CD4-positive, alpha-beta T cell treated with Interleukin-15 for 1 hour (primary cell): ENCODE measurements at regions not wholly inside any gene's neighbourhood (a gene's known extent, or its start where the extent isn't known, plus 50 kb on each side); places are given as distances from the start of the nearest gene placed in this dataset.

Experiments
- DNase-seq: peaks from one replicate; pipeline ENCODE4 v3.0.0-alpha.2; 2020

DNA sequence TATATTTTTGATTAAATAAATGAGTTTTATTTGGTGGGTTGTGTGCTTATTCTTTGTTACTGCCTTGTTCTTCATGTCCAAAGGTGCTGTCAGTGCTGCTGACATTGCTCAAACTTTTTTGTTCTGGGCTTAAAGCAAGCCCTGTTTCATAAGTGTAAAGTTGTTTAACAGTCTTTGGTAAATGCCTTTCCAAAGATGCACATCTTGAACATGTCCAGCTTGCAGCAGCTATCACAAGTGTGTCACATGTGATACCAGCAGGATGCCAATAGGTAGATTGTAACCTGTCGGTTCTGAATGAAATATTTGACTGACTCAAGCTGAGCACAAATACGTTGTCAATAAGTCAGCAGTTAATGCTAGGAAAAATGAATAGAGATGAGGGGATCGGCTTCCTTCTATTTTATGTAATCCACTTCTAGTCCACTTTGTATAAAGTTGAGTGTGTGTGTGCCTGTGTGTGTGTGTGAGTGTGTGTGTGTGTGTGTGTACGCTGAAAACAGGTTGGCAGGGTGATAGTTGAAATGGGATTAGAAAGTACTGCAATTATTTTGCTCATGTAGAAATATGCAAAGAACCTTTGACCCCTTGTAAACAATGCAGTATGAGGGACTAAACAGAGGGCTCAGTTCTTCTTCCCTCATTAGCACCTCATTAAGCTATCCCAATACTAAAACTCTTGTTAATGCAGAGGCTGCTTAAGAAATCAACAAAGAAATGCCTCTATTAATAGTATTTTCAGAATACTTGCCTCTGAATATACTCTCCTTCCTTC, 986.5 kb downstream of the TUSC7 start:
- DNase-seq: no peak

DNA sequence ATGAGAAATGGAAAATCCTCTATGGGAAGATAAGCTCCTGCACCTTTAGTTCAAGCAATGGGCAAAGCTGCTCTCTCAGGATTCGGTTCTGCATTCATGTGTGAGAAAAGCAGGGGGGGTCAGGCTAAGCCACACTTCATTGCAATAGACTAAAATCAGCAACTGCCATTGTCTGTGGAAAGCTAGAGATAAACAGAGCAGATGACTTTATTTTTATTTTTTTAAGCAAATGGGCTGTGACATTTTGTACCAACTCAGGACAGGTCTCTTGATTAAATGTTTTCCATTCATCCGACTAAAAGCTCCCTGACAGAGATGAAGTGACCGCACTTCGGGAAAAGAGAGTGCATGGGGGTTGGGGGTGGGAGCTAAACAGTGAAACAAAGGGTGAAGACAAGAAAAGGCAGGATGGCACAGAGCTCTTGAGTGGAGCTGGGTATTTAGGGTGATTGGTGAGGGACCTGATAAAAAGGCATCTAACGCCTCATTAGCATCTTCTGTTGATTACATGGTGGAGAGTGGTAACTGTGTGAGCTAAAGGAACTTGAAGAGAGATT, 987.4 kb downstream of the TUSC7 start:
- DNase-seq: no peak

DNA sequence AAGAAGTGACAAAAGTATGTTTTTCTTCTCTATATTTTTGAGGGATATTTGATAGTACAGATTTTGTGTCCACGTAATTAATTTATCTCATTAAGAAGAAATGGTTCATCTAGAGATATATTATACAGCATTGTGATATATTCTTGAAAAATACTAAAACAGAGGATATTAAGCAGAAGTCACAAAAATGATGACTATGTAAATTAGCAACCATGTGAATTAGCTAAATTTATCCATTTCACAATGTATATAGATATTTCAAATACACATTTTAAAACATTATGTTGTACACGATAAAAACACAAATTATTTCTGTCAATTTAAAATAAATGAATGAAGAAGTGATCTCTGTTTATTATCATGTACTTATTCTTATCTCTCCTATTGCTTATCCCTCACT, 989.5 kb downstream of the TUSC7 start:
- DNase-seq: no peak

DNA sequence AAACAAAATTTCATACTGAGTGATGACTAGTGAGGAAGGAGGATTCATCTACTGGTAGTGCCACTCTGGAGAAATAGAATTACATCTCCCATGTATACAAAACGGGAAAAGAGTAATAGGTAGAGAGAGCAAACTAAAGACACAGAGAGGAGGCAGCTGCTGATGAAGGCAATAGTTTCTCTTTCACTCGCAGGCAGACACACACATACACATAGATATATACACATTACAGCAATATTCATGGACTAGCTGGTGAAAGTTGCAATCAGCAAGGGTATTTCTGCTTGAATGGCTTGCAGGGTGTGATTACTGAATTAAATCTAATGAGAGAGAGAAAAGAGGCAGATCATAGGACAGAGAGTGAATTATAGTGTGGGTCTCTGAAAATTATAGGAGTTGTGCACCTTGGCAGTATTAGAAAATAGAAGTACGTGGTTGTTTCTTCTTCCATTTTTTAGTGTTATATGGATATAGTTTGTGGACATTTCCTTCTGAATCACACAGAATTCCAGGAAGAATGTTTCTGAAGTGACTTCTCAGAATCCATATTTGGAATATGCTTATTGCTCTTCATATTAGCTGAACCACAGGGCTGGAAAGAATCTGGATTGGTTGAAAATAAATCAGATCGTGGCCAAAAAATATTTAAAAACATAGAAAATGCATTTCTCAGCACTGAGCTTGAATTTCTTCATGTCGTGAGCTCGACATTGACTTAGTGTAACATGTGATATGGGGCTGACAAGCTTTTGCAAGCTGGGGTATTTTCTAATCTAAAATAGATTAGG, 991.2 kb downstream of the TUSC7 start:
- no peak for DNase-seq

DNA sequence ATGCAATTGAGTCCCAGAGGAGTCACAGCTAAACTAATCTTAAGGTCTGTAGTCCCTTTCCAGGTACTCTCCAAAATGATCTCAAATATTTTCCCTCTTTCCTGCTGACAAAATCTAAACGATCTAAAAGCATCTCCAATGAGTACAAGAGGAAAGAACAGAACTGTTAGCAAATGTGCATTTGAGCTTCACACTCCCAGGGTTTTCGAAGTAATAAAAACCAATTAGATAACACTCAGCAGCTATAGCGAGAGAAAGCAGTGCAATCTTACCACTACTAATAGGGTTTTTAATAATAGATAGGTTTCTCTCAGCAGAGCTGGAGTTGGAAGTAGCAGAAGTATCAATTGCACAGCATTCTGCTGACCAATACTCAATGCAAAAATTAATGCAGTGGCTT, 995.4 kb downstream of the TUSC7 start:
- DNase-seq: no peak

DNA sequence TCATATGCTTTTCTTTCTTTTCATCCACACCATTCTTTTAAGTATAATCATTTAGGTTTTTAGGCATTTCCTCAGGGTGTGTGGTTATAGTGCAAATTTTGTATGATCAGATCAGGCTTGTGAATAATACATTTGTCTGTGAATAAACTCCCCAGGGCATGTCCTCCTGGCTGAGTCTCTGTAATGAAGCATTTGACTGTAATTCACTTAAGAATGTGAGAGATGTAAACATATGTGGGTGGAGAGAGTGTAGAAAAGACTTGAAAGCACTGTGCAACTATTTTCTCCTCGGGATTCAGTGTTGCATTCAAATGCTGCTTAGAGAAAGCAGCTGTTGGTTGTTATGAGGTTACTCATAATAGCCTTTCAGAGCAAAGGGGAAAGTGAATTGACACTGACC, 996.5 kb downstream of the TUSC7 start:
- no peak for DNase-seq

DNA sequence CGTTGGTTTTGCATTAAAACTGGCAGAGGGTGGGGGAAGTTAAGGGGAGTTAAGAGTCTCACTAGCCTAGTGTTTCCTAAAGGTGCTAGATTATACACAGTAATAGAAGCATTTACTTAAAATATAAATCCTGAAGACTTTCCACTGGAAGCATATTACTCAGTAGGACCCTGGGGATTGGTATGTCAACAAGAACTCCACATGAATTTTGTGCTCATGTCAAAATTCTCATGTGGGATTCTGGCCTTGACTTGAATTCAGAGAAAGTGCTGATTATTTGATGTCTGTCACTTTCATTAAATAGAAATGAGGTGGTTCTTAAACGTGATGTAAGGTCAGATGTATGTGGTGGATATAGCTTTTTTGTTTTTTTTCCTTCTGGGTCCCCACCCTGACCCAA, 997.2 kb downstream of the TUSC7 start:
- no peak for DNase-seq

DNA sequence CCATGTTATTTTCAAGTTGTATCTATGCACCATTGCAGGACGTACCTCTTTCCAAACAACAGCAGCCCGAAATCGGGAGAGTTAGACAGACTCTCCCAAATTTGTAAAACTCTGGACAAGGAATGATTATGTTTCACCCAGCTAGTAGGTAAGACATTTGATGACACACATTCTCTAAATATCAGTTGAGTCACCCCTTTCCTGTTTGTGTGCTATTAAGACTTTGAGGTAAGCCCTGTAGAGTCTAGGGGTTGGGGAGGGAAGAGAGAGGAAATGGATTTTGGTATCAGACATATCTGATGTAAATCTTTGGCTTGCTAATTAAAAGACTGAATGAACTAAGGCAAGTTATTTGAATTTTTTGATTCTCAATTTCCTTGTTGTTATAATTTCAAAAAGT, 999.0 kb downstream of the TUSC7 start:
- no peak for DNase-seq

DNA sequence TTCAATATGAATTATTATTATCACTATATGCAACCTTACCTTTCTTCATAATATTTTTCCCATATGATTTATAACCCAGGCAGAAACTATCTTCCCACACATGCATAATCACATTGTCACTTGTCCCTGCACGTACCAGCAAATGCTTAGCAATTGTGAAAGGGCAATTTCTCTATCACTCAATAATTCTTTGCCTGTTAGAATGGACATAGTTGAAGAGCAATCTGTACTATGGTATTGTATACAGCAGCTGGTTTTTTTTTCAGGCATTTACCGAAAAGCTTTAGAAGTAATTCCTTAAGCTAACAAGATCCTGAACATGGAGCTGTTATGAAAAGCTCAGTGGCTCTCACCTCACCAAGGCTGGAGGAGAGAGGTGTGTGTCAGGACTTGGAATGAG, 999.5 kb downstream of the TUSC7 start:
- DNase-seq: no peak

DNA sequence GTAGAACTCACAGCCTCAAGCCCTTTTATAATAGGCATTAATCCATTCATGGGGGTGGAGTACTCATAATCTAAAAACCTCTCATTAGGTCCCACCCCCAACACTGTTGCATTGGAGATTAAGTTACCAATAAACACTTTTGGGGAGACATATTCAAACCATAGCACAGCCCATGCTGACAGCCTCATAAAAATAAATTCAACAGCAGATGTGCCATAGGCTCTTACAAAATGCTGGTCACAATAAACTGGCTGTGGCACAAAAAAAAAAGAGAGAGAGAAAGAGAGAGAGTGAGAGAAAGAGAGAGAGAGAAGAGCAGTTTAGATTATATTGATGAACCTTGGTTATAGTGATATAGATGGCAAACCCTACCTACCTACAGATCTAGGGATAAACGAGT, 1000.9 kb downstream of the TUSC7 start:
- no peak for DNase-seq

DNA sequence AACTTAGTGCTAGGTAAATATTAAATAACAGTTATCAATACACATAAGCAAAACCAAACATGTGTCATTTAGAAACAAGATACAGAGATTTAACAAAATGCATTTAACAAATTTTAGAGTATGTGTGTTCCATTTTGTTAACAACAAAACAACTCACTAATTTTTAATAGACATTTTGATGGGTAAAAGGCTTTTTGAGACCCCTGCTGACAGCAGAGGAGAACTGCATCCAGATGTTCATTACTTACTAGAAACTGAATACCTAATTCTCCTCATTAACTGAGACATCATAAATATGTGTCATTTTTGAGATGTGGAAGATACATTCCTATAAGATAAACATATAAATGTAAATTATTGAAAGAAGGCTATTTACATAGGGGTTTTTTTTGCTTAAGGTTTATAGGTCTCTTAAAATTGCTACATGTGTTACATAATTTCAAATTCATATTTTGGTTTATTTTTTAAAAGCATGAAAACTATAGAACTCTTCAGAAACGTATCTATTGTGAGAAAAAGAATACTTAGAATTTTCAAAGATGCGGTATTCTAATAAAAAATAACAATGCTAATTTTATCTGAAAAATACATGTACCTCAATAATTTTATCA, 1009.8 kb downstream of the TUSC7 start:
- no peak for DNase-seq

DNA sequence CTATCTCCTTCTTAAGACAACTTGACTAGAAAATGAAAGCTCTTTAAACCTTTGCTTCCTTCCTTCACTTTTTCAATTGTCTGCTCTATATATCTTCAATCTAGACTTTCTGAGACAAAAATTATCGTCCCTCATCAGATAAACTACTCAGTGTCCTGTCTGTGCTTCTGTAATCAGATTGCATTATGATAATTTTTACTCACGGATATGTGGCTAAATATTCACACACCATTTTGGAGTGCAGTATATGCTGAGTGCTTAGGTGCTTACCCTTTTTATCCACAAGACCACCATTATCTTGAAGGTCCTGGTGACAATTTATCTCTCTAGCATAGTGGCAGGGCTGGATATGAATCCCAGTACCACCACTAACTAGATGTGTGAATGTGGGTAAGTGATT, 1012.3 kb downstream of the TUSC7 start:
- DNase-seq: no peak

DNA sequence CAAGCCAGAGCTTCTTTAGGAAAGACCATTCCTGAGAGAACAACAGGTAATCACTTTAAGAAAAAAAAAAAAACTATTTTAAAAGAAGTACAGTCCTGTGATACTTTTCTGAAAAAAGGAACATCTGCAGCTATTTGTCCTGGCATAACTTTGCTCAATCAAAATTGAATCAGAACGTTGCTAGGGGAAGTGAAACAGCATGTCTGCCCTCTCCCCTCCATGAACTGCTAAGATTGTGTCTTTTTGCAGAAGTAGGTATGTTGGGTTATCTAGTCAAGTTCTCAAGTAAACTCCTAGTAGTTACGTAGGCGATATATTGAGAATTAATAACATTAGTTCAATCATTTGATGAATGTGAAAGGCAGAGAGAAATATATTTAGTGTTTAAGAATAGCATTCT, 1013.3 kb downstream of the TUSC7 start:
- peak; percentile 21 for DNase-seq

DNA sequence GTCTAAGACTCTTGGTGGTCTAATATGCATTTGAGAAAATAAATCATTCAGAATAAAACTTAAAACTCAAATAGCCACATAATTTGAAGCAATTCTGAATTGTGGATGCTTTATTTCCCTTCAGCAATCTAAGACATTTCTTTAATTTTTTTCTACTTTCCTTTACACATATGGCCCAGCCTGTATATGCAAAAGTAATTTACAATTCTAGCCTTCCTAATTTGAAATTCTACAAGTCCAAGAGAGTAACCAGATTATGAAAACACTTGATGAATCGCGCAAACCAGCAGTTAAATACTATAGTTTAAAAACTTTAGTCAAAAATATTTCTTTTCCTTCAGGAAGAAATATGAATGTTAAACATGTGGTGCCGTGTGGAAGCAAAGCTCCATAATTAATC, 1014.2 kb downstream of the TUSC7 start:
- no peak for DNase-seq

DNA sequence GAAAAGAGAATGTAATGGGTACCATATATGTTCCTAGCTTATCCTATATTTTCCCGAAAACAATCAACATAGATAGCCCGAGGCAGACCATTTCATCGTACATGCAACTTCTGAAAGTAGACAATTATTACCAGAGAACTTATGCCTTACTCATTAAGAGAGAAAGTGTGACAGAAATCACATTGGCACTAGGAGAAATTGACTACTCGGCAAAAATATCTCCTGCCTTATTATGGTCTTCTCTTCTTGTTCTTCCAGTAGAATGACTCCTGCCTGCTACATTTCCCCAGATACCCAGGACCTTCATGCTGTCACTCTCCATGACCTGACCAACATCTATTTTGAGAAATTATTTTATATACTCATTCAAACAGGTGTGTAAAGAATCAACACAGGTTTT, 1015.7 kb downstream of the TUSC7 start:
- no peak for DNase-seq

DNA sequence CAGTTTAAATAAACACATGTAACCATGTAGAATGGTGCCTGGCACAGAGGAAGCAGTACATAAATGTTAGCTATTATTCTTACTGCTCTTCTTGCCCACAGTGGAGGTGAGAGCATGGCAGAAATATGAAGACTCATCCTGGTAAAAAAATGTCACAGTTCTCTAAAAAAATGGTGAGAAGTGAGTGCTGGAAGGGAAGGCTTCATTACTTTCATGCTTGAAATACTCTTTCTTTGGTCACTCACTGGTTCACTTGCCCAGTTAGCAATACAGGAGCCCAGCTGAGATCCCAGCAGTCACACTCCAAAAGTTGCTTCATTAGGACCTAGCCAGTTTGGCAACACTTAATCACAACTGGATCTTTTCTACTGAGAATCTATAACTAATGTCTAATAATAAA, 1017.2 kb downstream of the TUSC7 start:
- DNase-seq: no peak

DNA sequence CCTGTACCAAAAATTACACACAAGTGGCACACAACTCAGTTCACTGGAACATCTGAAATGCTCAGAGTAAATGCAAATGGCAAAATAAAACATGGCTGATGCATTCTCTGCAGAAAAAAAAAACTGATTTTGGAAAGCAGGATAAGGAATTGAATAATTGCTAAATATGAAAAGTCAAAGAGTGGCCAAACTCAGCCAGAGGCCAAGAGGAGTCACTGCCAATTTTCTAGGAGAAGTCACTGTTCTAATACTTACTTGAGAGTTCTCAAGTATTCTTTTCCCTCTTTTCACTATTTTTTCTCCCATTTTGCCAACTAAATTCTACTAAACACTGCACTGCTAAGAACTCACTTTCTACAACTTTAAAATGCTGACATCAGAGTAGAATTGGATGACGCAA, 1018.6 kb downstream of the TUSC7 start:
- no peak for DNase-seq

DNA sequence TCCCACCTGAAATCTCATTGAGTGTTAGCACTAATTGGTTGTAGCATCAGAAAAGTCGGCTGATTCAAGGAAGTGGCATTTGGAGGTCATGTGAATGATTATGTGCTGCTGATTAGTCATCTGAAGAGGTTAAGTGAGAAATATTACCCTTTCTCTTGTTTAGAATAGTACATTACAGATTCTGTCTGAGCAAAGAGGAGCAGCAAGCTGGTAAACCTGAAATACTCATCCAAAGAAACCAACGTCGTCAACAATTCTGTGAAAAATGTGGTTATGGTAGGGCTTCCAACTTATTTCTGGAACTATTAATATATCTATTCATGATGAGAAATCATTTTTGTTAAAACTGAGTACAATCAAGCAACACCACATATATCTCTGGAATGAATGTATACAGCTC, 1024.9 kb downstream of the TUSC7 start:
- no peak for DNase-seq

DNA sequence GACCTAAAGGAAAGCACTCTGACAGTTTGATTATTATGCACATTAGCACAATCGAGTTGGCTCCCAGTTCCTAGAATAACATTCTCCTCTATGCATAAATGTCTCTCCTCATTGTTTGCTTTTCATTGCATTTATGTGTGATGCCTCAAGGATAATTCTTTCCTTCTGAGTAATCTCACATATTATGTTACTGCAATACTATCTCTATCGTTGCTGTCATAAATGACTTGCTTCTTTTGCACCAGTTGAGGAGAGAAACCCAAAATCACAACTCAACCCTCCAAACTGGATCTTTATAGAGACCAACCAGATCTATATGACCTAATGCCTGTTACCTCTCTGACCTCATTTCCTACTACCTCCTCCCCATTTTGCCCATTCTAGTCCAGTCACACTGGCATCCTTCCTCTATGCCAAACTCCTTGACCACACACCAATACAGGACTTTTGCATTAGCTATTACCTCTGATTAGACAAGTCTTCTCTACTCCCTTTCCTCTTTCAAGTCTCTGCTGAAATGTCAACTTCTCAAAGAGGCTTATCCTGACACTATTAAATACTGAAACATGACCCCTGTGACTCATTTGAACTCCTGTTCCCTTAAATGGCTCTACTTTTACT, 1026.0 kb downstream of the TUSC7 start:
- no peak for DNase-seq

DNA sequence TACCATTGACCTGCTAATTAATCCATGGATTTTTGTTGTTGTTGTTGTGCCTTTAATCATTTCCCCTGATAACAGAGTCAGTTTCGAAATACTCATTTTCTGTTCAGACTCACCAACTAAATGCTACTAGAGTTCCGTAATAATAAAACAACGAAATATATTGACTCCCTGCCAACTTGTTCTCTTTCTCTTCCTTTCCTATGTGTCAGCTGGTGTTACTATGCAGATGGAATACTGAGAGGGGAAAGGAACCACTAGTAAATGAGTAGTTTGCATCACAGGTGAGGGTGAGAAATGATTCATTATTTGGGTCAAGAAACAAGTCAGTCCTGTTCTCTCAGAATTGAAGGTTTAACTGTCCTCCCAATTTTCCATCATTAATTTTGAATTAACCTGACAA, 1027.3 kb downstream of the TUSC7 start:
- no peak for DNase-seq

DNA sequence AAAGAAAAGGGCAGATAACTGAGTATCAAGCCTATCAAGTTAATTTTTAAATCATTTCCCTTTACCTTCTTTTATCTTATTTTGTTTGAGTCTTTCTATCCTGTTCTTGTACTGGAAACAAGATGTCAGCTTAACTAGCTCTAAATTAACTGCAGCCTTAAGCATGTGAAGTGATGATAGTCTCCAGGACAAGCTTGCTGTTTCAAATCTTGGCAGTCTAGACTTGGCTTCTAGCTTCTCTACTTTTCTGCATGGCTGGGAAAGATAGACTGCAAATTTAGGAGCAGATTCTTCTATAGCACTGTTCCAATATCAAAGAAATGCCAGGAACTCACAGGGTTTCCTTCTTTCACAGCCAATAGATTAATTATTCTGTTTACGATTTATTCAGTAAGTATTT, 1034.4 kb downstream of the TUSC7 start:
- no peak for DNase-seq

DNA sequence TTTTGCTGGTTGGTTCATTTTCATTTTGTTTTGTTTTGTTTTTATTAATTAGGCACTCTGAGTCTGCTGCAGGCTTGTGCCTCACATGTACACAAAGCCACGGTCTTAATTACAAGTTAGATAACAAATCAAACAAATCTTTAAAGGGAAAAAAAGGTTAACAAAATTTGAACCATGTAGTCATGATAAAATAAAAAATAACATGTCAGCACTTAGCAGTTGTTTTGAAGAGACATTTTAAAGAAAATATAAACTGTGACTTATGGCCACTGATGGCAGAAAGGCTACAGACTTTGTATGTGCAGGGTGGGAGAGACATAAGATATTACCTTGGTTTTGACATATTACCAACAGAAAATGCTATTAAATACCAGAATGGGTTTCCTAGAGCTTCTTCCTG, 1035.4 kb downstream of the TUSC7 start:
- no peak for DNase-seq

DNA sequence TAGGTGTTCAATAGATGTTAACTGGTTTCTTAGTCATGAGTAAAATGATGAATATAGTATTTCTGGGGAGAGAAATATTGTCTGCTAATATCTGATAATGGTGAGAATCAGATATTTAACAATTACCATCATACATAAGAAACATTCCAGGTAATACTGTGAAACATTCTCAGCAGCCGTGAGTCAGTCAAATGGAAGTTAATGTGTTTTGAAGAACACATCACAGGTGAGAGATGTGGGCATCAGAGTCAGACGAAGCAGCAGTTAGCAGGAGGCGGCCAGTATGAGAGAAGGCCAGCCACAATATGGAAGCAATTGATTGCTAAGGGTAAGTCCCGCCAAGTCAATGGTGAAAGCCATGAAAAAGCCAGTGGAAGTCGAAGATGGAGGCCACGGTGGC, 1035.9 kb downstream of the TUSC7 start:
- no peak for DNase-seq
